Sigmoid colon (tissue), 6 donors: ENCODE measurements at regions not wholly inside any gene's neighbourhood (a gene's known extent, or its start where the extent isn't known, plus 50 kb on each side); places are given as distances from the start of the nearest gene placed in this dataset.

Source experiments
- DNase-seq: peaks from one replicate; pipeline ENCODE4 v3.0.0-alpha.2; 2019
- H3K27ac ChIP-seq, 4 donors: fragments of 200-600 bp; sonication (generic); one replicate each; pipeline ENCODE4 v1.5.1; 2016 to 2019; ENCODE audit warnings: mild to moderate bottlenecking in 1 of 4
- H3K27me3 ChIP-seq, 3 donors: fragments of 200-600 bp; sonication (generic); one replicate each; pipeline ENCODE4 v1.5.1; 2019; ENCODE audit warnings: mild to moderate bottlenecking in 1 of 3
- H3K36me3 ChIP-seq, 4 donors: fragments of 200-600 bp; sonication (generic); one replicate each; pipeline ENCODE4 v1.5.1; 2016 to 2019
- H3K4me1 ChIP-seq, 4 donors: fragments of 200-600 bp; sonication (generic); one replicate each; pipeline ENCODE4 v1.5.1; 2017 to 2019
- H3K4me3 ChIP-seq, 4 donors: fragments of 200-600 bp; sonication (generic); one replicate each; pipeline ENCODE4 v1.5.1; 2017 to 2019; ENCODE audit warnings: mild to moderate bottlenecking in 2 of 4, moderate library complexity in 1 of 4
- H3K9me3 ChIP-seq, 4 donors: fragments of 200-600 bp in 3 of 4; sonication (generic) in 3 of 4; one replicate each; pipeline versions ENCODE4 v1.5.1 to v1.6.1; 2013 to 2019
- EP300 ChIP-seq, 4 donors: sonication (generic); formaldehyde crosslinking; IDR thresholded peaks; one replicate each; pipeline ENCODE4 v1.6.1; 2017; ENCODE audit warnings: antibody characterized with exemption in 4 of 4
- POLR2A ChIP-seq, 2 donors: fragments of 450-650 bp; IDR thresholded peaks; one replicate each; pipeline ENCODE4 v1.6.1; 2016; ENCODE audit warnings: antibody characterized with exemption in 2 of 2, mild to moderate bottlenecking in 2 of 2, moderate library complexity in 2 of 2
- POLR2AphosphoS5 ChIP-seq, 4 donors: sonication (generic); formaldehyde crosslinking; IDR thresholded peaks; one replicate each; pipeline ENCODE4 v1.6.1; 2017; ENCODE audit warnings: antibody characterized with exemption in 4 of 4
- WGBS, 2 donors: extraction: QIAGEN DNeasy Blood & Tissue Kit; methylation state at CpG; one replicate each; pipeline ENCODE4 v1.1.7; 2013; 5-methylcytosine and 5-hydroxymethylcytosine counted together
- intact Hi-C: fragments of 100-400 bp; cut with DNase I; formaldehyde crosslinking; loops from one replicate; pipeline ENCODE4 v1.15.1; 2023
- TF ChIP-seq, protein P1 (sequence below), 4 experiments: fragments of 450-650 bp in 3 of 4; fragments of 200-600 bp in 1 of 4; IDR thresholded peaks; one replicate each; pipeline ENCODE4 v1.5.1; 2016 to 2019; ENCODE audit warnings: antibody characterized with exemption in 4 of 4, mild to moderate bottlenecking in 3 of 4, moderate library complexity in 2 of 4
- donor health status: healthy with polysubstance abuse.
- donor health status: healthy.

- Histone ChIP-seq H3K36me3 (no peaks in the 10 kb centered on the region), H3K4me3 (no peak overlapping the region), H3K9me3 (no peaks in the 10 kb centered on the region), H3K27ac (peak overlapping the region in 1 of 4 donors; percentile 52), H3K4me1 (no peaks in the 10 kb centered on the region), H3K27me3 (no peaks in the 10 kb centered on the region)
- TF ChIP-seq POLR2AphosphoS5 (IDR thresholded peaks at IDR 0.05) (no peak), POLR2A (IDR thresholded peaks at IDR 0.05) (no peak), EP300 (IDR thresholded peaks at IDR 0.05) (no peak)
- TF ChIP-seq, protein P1, sequence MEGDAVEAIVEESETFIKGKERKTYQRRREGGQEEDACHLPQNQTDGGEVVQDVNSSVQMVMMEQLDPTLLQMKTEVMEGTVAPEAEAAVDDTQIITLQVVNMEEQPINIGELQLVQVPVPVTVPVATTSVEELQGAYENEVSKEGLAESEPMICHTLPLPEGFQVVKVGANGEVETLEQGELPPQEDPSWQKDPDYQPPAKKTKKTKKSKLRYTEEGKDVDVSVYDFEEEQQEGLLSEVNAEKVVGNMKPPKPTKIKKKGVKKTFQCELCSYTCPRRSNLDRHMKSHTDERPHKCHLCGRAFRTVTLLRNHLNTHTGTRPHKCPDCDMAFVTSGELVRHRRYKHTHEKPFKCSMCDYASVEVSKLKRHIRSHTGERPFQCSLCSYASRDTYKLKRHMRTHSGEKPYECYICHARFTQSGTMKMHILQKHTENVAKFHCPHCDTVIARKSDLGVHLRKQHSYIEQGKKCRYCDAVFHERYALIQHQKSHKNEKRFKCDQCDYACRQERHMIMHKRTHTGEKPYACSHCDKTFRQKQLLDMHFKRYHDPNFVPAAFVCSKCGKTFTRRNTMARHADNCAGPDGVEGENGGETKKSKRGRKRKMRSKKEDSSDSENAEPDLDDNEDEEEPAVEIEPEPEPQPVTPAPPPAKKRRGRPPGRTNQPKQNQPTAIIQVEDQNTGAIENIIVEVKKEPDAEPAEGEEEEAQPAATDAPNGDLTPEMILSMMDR (IDR thresholded peaks at IDR 0.05): no peak
- intact Hi-C loops: loop anchor here (10.0 kb wide), 2 partner anchors 106 to 176 kb away; no protein-coding TSS in a partner anchor
- no peak for DNase-seq
- 90% methylated on average over 2 of the region's 2 CpGs for WGBS, 2 donors
Measured at GRCh38 chr3:124461126-124461525, 269.1 kb upstream of the UMPS start.

DNA sequence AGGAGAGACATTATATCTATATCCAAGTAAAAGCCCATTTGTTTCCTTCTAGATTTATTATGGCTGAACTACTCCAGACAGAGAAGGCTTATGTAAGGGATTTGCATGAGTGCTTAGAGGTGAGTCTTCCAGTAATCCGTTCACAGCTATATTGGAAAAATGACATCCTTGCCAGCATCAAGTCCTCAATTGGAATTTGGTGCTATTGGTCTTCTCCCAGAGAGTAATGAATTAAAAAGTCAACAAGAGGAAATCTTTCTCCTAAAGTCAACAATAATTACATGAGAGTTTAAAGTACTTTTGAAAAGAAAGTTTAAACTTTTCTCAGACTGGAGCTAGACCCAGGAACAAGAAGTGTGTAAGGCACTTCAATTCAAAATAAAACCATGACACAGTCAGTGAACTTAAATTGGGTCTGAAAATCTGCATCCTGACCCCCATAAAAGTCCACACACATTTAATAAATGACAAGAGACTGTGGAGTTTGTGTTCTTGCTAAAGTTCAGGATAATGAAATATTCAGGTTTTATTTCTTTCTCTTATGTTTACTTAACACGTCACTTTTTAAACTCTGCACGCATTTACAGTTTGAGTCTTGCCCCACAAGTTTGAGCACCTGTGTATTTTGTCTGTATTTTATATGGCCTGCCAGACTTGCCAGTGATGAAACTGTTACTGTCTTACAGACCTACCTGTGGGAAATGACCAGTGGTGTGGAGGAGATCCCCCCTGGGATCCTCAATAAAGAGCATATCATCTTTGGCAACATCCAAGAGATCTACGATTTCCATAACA lies 268.2 kb upstream of the UMPS start:
- no peaks in the 10 kb centered on the region for H3K27me3 ChIP-seq
- H3K27ac ChIP-seq: peak overlapping the region in 1 of 4 donors; percentile 52
- no peak for DNase-seq
- TF ChIP-seq POLR2AphosphoS5 (IDR thresholded peaks at IDR 0.05) (no peak), POLR2A (IDR thresholded peaks at IDR 0.05) (no peak), EP300 (IDR thresholded peaks at IDR 0.05) (no peak)
- TF ChIP-seq, protein P1 (IDR thresholded peaks at IDR 0.05): no peak
- no peak overlapping the region for H3K4me3 ChIP-seq
- H3K4me1 ChIP-seq: no peaks in the 10 kb centered on the region
- no peaks in the 10 kb centered on the region for H3K36me3 ChIP-seq
- no peaks in the 10 kb centered on the region for H3K9me3 ChIP-seq
- intact Hi-C loops: loop anchor here (10.0 kb wide), 2 partner anchors 107 to 177 kb away; no protein-coding TSS in a partner anchor
- 25 to 68% methylated on average over 4 of the region's 4 CpGs for WGBS, 2 donors

DNA sequence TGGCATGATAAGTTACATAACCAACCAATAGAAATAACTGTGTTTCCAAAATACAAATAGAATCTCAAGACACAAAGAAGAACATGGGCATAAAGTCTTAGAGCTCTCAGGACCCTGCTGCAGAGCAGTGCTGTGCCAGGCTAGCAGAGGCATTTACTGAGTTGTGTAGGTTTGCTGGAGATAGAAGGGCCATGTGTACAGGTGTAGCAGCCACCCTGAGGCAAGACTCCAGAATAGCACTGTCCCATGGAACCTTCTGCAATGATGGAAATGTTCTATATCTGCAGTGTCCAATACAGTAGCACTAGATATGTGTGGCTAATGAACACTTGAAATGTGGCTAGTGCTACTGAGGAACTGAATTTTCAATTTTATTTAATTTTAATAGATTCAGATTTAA lies 267.0 kb upstream of the UMPS start:
- no peak overlapping the region for H3K27ac ChIP-seq
- TF ChIP-seq POLR2AphosphoS5 (IDR thresholded peaks at IDR 0.05): no peak
- no peak for TF ChIP-seq EP300 (IDR thresholded peaks at IDR 0.05)
- TF ChIP-seq, protein P1 (IDR thresholded peaks at IDR 0.05): no peak
- no peak for TF ChIP-seq POLR2A (IDR thresholded peaks at IDR 0.05)
- no peaks in the 10 kb centered on the region for H3K27me3 ChIP-seq
- intact Hi-C loops: loop anchor here (10.0 kb wide), 2 partner anchors 108 to 178 kb away; no protein-coding TSS in a partner anchor
- no peak overlapping the region for H3K4me3 ChIP-seq
- H3K4me1 ChIP-seq: no peaks in the 10 kb centered on the region
- H3K36me3 ChIP-seq: no peaks in the 10 kb centered on the region
- no peak for DNase-seq
- H3K9me3 ChIP-seq: no peaks in the 10 kb centered on the region

GRCh38 chr3:124467980-124468902 lies 262.0 kb upstream of the UMPS start:
- intact Hi-C loops: loop anchor here (2.0 to 10.0 kb wide), 4 partner anchors 113 to 451 kb away; no protein-coding TSS in a partner anchor
- TF ChIP-seq, protein P1 (IDR thresholded peaks at IDR 0.05): peak; percentile 39 to 92 (median 88)
- TF ChIP-seq POLR2AphosphoS5 (IDR thresholded peaks at IDR 0.05): no peak
- TF ChIP-seq EP300 (IDR thresholded peaks at IDR 0.05): no peak
- no peaks in the 10 kb centered on the region for H3K9me3 ChIP-seq
- no peaks in the 10 kb centered on the region for H3K27me3 ChIP-seq
- H3K4me1 ChIP-seq: no peaks in the 10 kb centered on the region
- no peak overlapping the region for H3K4me3 ChIP-seq
- no peak for DNase-seq
- H3K27ac ChIP-seq: no peak overlapping the region
- H3K36me3 ChIP-seq: no peaks in the 10 kb centered on the region
- WGBS, 2 donors: 45 to 52% methylated on average over 10 of the region's 10 CpGs
